Right renal cortex interstitium (tissue), 3 donors: ENCODE measurements at regions not wholly inside any gene's neighbourhood (a gene's known extent, or its start where the extent isn't known, plus 50 kb on each side); places are given as distances from the start of the nearest gene placed in this dataset.

Source experiments
- DNase-seq, 3 donors: peaks; one replicate each; pipeline ENCODE4 v3.0.0-alpha.2; 2013; ENCODE audit warnings: low read depth in 3 of 3, low spot score in 2 of 3

DNA sequence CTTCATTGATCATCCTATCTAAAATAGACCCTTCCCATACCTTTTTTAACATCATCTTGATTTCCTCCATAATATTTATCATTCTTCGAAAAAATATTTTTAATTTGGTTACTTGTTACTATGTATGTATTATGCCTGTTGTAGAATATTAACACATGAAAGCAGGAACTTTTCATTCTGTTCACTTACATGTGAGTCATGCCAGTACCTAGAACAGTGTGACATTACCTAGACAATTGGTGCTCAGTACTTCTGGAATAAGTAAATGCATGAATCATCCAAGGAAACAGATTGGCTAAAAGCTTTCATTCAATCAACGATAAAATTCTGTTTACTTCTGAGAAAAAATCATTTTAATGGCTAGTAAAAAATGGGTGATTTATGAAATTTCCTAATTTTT is 76.4 kb downstream of the CXXC4 start:
- no peak for DNase-seq

- no peak for DNase-seq
Observed at GRCh38 chr4:104417357-104417882, 77.3 kb downstream of the CXXC4 start.

DNA sequence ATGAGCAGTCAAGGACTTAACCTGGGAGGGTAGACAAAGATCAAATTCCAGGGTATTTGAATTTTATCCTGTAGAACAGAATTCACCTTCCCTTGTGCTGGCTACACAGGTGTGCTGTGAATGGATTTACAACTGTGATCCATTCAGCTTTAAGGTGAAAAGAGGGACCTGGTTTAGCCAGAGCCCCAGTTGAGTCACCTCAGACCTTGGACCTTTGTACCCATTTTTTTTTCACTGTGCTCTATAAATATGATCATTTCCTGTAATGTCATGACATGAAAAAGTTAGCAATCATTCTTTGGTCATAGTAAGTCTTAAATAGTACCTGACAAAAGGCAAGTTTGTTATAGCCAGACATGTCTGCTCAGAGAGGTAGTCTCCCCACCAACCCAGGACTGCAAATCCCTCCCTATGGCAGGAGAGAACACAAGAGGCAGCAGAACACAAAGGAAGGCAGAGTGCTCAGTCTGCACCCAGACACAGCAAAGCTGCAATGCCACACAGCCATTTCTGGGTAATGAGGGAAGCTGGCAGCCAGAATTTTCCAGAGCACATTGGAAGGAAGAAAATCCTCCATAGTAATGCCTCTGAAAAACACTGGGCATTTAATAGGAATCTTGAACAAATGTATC is 77.9 kb downstream of the CXXC4 start:
- DNase-seq, result no peak

- DNase-seq, result no peak
Observed at GRCh38 chr4:104413487-104413886, 81.2 kb downstream of the CXXC4 start.

DNA sequence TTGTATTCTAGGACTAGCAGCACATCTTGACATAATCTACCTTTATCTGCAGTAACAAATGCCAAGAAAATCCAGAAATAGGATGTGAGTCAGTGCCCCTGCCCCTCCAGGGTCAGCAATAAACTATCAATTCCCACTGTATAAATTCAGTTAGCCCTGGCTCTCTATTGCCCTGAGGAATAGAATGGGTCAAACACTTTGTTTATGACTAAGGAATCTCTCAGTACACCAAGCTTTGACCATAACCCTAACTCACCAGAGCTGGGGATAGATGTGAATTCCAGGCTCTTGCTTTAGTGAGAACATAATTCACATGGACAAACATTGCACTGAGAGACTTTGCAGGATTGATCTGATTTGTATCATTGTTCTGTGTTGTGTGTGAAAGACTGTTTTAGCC is 82.3 kb downstream of the CXXC4 start:
- no peak for DNase-seq

GRCh38 chr4:104411502-104411901 is 83.2 kb downstream of the CXXC4 start:
- no peak for DNase-seq

DNA sequence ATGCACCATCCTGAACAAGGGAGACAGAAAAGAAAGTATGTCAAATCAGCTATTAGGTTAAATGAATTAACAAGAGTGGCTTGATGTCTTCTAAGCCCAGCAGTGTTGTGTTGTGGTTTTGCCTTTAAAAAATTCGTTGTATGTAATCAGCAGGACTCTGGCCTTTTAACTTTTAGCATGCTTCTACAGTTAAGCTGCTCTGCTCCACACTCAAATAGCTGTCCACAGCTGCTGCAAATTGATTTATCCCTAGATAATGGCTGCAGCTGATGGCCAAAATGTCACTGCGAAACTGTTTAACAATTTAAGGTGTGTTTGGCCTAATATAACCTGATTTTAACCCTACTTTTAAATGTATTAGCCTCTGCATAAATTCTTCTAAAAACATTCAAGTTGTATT is 85.8 kb downstream of the CXXC4 start:
- no peak for DNase-seq

- DNase-seq, result no peak
Observed at GRCh38 chr4:104404361-104404760, 90.3 kb downstream of the CXXC4 start.

GRCh38 chr4:104395168-104395614 is 99.5 kb downstream of the CXXC4 start:
- no peak for DNase-seq

DNA sequence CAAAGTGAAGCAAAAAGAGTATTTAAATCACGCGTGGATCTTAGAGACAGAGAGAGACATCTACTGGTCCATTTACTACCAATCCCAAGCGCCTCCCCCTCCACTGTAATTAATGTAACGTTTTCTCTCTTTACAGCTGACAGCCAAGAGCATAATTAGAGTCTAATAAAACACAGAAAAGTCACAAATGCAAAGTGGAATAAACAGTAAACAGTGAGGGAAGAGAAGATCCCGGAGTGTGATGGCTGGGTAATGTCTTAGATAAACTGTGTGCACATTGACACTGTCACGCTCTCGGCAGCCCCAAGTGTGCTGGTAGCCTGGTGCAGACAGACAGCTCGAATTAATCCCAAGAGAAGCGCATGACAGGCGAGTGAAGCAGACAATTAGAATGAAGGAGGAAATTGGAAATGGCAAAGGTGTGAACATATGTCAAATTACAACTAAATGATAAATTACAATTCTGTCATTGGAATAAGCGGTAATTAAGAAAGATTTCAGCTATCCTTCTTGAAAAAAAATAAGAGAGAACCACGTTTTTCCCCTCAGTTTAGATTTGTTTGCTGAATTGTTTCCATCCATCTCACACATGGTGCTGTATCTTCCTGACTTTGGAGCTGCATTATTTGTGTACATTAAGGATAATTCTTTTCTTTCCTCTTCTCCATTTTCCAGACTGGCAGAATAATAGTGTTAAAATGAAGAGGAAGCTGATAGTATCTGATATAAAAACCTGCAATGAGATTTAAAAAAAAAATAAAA is 100.1 kb downstream of the CXXC4 start:
- no peak for DNase-seq

DNA sequence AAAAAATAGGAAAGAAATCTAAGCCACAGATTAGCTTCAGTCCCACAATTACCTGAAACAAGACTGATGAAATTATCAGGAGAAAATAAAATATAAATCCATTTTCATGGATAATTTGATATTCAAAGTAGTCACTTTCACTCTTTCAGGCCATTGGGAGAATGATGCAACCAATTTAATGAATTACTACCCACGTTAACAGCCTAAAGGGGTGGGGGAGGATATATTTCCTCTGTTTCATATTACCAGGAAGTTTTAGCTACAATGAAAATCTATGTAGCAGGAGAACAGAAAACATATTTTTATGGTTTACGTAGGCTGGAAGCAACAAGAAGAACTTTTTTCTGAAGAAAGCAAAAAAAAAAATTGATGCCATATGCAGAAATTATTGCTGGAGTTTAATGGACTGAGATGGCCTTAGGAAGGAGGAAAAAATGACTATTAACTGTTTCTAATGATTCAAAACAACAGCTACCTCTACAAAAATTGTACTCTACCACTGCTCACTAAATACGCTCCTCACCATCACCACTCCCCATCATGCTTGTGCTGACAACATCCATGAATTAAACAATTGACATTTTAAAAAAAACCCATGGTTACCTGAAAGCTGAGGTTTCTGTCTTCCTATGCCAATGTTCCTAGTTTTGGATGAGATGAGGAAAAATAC is 100.9 kb downstream of the CXXC4 start:
- no peak for DNase-seq

DNA sequence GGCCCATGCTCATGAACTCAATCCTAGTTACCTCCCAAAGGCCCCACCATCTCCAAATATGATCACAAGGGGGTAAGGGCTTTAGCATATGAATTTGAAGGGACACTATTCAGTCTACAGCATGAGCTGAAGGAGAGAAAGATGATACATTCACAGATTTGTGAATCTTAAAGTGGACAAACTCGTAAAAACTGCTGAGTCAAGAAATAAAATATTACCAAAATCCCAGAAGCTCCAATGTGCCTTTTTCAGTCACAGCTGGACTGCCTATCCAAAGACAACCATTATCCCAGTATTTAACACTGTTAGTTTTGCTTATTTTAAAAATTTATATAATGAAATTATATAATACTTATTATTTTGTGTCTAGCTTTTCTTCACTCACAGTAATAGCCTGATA is 109.0 kb downstream of the CXXC4 start:
- DNase-seq, result no peak

GRCh38 chr4:104382961-104383360 is 111.7 kb downstream of the CXXC4 start:
- DNase-seq, result no peak

DNA sequence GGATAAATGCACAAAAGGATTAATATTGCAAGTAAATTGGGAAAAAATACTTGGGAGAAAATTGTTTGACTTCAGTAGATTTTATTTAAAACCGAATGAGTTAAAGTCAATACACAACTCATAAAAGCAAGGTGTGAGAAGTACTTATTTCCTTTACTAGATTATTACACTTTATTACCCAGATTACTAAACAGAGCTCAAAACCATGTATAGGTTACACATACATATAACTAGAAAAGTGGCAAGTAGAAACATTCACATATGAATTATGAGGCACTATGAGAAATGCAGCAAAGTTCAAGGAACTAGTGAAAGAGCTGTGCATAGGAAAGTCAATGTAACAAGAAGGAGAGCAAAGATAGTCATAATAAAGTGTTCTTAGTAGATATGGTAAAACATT is 113.0 kb downstream of the CXXC4 start:
- DNase-seq, result no peak

DNA sequence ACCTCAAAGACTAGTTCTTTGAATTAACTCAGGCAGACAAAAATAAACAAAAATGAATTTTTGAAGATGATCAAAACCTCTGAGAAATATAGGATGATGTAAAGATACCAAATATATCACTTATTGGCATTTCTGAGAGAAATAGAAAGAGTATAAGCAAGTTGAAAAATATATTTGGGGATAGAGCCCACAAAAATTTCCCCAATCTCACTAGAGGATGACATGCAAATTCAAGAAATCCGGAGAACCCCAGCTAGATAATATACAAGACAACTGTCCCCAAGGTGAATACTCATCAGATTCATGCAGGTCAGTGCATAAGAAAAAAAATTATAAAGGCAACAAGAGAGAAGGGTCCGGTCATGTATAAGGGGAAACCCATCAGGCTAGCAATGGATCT is 129.1 kb downstream of the CXXC4 start:
- no peak for DNase-seq

GRCh38 chr4:104353481-104353880 is 141.2 kb downstream of the CXXC4 start:
- DNase-seq, result no peak

DNA sequence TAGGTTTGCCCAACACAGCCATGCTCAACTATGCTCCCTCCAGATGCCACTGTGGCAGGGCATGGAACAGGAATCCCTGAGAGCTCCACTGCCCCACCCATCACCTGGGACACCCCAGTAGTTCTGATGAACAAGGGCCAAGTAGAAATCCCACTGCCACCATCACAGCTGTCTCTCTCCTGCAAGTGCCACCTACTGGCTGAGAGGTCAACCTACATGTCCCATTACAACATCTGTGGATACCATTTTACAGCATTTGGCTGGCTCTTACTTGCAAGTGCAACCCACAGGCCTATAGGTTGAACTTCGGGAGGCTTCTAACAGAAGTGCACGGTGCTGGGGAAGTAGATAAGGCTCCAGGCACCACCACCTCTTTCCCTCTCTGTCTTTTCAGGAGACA is 142.5 kb downstream of the CXXC4 start:
- no peak for DNase-seq

GRCh38 chr4:104351706-104352105 is 143.0 kb downstream of the CXXC4 start:
- DNase-seq, result no peak

DNA sequence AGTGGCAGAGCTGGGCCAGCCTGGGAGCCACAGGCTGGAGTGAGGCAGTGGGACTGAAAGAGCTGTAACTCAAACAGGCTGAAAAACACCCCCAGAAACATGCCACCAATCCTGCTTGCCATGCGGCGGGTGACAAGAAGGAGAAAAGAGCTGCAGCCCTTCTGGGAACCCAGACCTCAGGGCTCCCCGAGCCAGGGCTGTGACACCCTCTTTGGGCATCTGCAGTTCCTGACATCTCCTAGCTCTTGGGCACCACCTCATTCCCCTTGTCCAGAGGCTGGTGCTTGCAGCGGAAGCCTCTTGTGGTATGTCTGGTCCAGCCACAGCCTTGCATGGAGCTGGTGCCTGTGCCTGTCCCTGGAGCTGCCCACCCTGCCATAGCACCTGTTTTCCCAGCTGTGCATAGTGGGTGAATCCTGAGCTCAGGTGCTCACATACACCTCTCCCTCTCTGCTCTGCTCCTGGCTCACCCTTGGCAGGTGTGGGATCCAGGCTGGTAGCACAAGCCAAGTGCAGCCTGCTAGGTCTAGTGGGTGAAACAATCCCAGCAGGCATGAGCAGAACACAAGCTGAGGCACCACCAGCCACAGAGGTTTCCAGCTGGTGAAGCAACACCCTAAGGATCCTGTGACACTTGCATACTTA is 149.0 kb downstream of the CXXC4 start:
- DNase-seq, result no peak

DNA sequence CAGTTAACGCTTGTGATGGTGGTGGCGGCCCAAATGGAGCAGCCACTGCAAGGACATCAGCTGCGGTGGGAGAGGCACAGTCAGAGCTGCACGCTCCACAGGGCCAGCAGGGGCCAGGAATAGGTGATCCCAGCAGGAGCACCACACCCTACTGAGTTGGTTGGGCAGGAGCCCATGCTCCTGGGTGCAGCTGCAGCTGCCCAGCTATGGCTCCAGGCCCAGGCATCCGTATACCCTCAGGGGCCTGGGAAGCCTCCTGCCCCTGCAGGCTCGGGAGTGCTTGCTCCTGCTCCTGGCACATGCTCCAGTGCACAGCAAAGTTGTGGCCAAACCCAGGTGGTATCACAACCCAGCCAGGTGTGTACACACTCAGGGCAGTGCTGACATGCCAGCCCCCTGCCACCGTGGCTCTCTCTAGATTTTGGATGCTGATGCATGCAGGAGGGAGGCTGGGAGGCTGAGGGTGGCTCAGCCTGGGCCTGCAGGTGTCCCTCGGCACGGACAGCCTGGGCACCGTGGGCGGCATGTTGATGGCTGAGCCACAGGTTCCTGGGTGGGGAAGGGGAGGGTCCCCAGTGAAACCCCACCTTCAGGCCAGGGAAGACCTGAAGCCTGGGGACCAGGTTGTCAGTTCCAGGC is 150.2 kb downstream of the CXXC4 start:
- no peak for DNase-seq

DNA sequence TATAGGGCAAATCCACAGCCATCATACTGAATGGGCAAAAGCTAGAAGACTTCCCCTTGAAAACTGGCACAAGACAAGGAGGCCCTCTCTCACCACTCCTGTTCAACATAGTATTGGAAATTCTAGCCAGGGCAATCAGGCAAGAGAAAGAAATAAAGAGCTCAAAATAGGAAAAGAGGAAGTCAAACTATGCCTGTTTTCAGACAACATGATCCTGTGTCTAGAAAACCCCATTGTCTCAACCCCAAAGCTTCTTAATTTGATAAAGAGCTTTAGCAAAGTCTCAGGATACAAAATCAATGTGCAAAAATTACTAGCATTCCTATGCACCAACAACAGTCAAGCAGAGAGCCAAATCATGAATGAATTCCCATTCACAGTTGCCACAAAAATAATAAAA is 160.3 kb downstream of the CXXC4 start:
- DNase-seq, result no peak
